SK-N-SH (cell line): ENCODE measurements at regions not wholly inside any gene's neighbourhood (a gene's known extent, or its start where the extent isn't known, plus 50 kb on each side); places are given as distances from the start of the nearest gene placed in this dataset.

Experiments
- CTCF ChIP-seq: fragments of 200-600 bp; sonication (generic); IDR thresholded peaks from 2 replicates; pipeline ENCODE4 v1.6.1; 2017; ENCODE audit warnings: antibody characterized with exemption, mild to moderate bottlenecking, moderate library complexity
- ELF1 ChIP-seq: IDR thresholded peaks from 2 replicates; pipeline ENCODE4 v1.4.0; 2012
- SMC3 ChIP-seq: IDR thresholded peaks from 2 replicates; pipeline ENCODE4 v1.6.1; 2012; ENCODE audit warnings: low read depth, low read length, improper control_type of control experiment

DNA sequence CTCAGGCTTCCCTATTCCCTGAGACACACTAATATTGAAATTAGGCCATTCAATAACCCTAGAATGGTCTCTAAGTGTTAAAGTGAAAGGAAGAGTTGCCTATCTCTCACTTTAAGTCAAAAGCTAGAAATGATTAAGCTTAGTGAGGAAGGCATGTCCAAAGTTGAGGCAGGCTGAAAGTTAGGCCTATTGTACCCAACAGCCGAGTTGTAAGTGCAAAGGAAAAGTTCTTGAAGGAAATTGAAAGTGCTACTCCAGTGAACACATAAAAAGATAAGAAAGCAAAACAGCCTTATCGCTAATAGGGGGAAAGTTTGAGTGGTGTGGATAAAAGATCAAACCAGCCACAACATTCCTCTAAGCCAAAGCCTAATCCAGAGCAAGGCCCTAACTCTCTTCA, 117.9 kb upstream of the SPATA12 start:
- TF ChIP-seq SMC3 (no peak), CTCF (no peak), ELF1 (no peak)
